ENCODE measurements at regions not wholly inside any gene's neighbourhood (a gene's known extent, or its start where the extent isn't known, plus 50 kb on each side); places are given as distances from the start of the nearest gene placed in this dataset.

- Mint-ChIP-seq H3K4me1 (no peaks in the 10 kb centered on the region), H3K4me3 (no peak overlapping the region), H3K36me3 (no peaks in the 10 kb centered on the region), H3K27ac (no peak overlapping the region), H3K27me3 (no peaks in the 10 kb centered on the region), H3K9me3 (ENCODE audit: low read depth) (peaks cover 4% of the 10 kb centered on the region)
- ATAC-seq, result no peak
- DNase-seq, result no peak
- CTCF ChIA-PET, result no interaction called here
Measured at GRCh38 chr5:8944005-8944404, 601.9 kb downstream of the SEMA5A start.

GRCh38 chr5:8945972-8946371 lies 599.9 kb downstream of the SEMA5A start:
- Mint-ChIP-seq H3K9me3 (ENCODE audit: low read depth) (peaks cover 8% of the 10 kb centered on the region), H3K4me1 (no peaks in the 10 kb centered on the region)
- CTCF ChIA-PET, result no interaction called here

DNA sequence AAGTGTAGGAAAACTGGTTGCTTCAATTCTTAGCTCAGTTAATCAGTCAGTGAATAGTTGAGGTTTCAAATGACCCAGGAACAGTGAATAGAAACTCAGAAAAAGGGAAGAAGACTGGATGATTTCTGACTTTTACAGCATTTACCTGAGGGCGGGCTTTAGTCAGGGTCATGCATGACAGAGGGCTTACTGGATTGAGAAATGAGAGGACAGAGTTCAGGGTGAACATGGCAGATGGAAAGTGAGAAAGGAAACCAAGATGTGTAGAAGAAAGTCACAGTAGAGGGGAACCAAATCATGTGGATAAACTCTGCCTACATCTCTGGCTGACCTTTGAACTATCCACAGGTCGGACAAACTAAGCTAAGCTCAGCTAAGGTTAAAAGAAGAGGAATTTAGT lies 596.0 kb downstream of the SEMA5A start:
- CTCF ChIA-PET, result no interaction called here
- DNase-seq (no peak), ATAC-seq (no peak)
- Mint-ChIP-seq H3K27me3 (no peaks in the 10 kb centered on the region), H3K36me3 (no peaks in the 10 kb centered on the region), H3K27ac (no peak overlapping the region), H3K4me3 (no peak overlapping the region), H3K4me1 (no peaks in the 10 kb centered on the region), H3K9me3 (ENCODE audit: low read depth) (peaks cover 16% of the 10 kb centered on the region)

More at GRCh38 chr5:8945972-8946371, 599.9 kb downstream of the SEMA5A start:
- Mint-ChIP-seq H3K36me3 (no peaks in the 10 kb centered on the region), H3K4me3 (no peak overlapping the region), H3K27me3 (no peaks in the 10 kb centered on the region), H3K27ac (no peak overlapping the region)
- no peak for DNase-seq
- no peak for ATAC-seq

DNA sequence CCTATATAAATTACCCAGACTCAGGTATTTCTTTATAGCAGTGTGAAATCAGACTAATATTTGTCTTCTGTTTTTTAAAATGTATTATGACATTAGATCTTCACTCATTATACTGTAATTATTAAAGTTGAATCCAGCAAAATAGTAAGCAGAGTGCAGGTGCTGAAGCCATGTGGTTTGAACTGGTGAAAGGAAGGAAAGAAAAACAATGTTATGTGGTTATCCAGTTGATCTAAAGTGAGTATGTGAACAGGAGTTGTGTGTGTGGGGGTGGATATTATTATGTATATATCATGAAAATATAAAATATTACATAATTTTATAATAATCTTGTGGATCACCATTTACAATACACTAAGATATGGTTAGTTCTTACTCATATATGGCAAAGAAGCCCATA lies 593.7 kb downstream of the SEMA5A start:
- CTCF ChIA-PET, result no interaction called here
- DNase-seq (no peak), ATAC-seq (no peak)
- H3K4me3 Mint-ChIP-seq, result no peak overlapping the region
- peaks cover 16% of the 10 kb centered on the region for H3K9me3 Mint-ChIP-seq (ENCODE audit: low read depth)
- no peaks in the 10 kb centered on the region for H3K4me1 Mint-ChIP-seq
- no peaks in the 10 kb centered on the region for H3K36me3 Mint-ChIP-seq
- H3K27ac Mint-ChIP-seq, result no peak overlapping the region
- H3K27me3 Mint-ChIP-seq, result no peaks in the 10 kb centered on the region

GRCh38 chr5:8953016-8953415 lies 592.9 kb downstream of the SEMA5A start:
- Mint-ChIP-seq H3K27me3 (no peaks in the 10 kb centered on the region), H3K4me3 (no peak overlapping the region), H3K36me3 (no peaks in the 10 kb centered on the region), H3K27ac (no peak overlapping the region), H3K9me3 (ENCODE audit: low read depth) (peaks cover 16% of the 10 kb centered on the region), H3K4me1 (no peaks in the 10 kb centered on the region)
- ATAC-seq (no peak), DNase-seq (no peak)
- CTCF ChIA-PET, result no interaction called here

GRCh38 chr5:8953911-8954438 lies 591.9 kb downstream of the SEMA5A start:
- no peaks in the 10 kb centered on the region for H3K36me3 Mint-ChIP-seq
- no peaks in the 10 kb centered on the region for H3K27me3 Mint-ChIP-seq
- H3K4me1 Mint-ChIP-seq, result no peaks in the 10 kb centered on the region
- ATAC-seq, result no peak
- no peak for DNase-seq
- H3K27ac Mint-ChIP-seq, result no peak overlapping the region
- CTCF ChIA-PET, result no interaction called here
- no peak overlapping the region for H3K4me3 Mint-ChIP-seq
- peaks cover 17% of the 10 kb centered on the region for H3K9me3 Mint-ChIP-seq (ENCODE audit: low read depth)

- DNase-seq, result no peak
- Mint-ChIP-seq H3K36me3 (no peaks in the 10 kb centered on the region), H3K27ac (no peak overlapping the region), H3K27me3 (no peaks in the 10 kb centered on the region), H3K4me3 (no peak overlapping the region), H3K4me1 (no peaks in the 10 kb centered on the region), H3K9me3 (ENCODE audit: low read depth) (peaks cover 13% of the 10 kb centered on the region)
- ATAC-seq, result no peak
- CTCF ChIA-PET, result no interaction called here
Measured at GRCh38 chr5:8954801-8955200, 591.1 kb downstream of the SEMA5A start.

DNA sequence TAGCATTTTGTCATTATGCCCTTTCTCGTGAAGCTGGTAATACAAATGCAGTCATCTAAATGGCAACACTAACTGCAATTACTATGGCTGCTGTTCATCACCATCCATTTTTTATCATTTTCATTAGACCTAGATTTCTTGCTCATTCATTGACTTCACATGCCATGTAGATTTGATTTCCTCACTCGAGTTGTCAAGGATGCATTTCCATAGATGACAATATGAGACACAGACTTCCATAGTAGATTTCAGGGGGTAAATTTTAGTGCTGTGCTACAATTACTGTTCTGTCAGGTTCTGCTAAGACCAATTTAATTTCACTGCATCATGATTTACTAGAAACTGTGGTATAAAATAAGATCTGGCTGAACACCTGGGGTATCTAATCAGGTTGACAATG lies 589.2 kb downstream of the SEMA5A start:
- Mint-ChIP-seq H3K4me1 (no peaks in the 10 kb centered on the region), H3K36me3 (no peaks in the 10 kb centered on the region), H3K27me3 (no peaks in the 10 kb centered on the region), H3K27ac (no peak overlapping the region), H3K4me3 (no peak overlapping the region), H3K9me3 (ENCODE audit: low read depth) (peaks cover 15% of the 10 kb centered on the region)
- DNase-seq, result no peak
- CTCF ChIA-PET, result no interaction called here
- ATAC-seq, result no peak

GRCh38 chr5:8958602-8959001 lies 587.3 kb downstream of the SEMA5A start:
- CTCF ChIA-PET, result no interaction called here
- Mint-ChIP-seq H3K4me3 (no peak overlapping the region), H3K36me3 (no peaks in the 10 kb centered on the region), H3K4me1 (no peaks in the 10 kb centered on the region), H3K27me3 (no peaks in the 10 kb centered on the region), H3K9me3 (ENCODE audit: low read depth) (peaks cover 9% of the 10 kb centered on the region), H3K27ac (no peak overlapping the region)
- DNase-seq, result no peak
- no peak for ATAC-seq

GRCh38 chr5:8961219-8961618 lies 584.7 kb downstream of the SEMA5A start:
- Mint-ChIP-seq H3K9me3 (ENCODE audit: low read depth) (peaks cover 13% of the 10 kb centered on the region), H3K36me3 (no peaks in the 10 kb centered on the region), H3K27me3 (no peaks in the 10 kb centered on the region), H3K4me1 (no peaks in the 10 kb centered on the region), H3K4me3 (no peak overlapping the region), H3K27ac (no peak overlapping the region)
- CTCF ChIA-PET, result no interaction called here
- no peak for ATAC-seq
- no peak for DNase-seq

- no peak overlapping the region for H3K4me3 Mint-ChIP-seq
- no peaks in the 10 kb centered on the region for H3K36me3 Mint-ChIP-seq
- DNase-seq, result no peak
- H3K4me1 Mint-ChIP-seq, result no peaks in the 10 kb centered on the region
- peaks cover 11% of the 10 kb centered on the region for H3K9me3 Mint-ChIP-seq (ENCODE audit: low read depth)
- CTCF ChIA-PET, result no interaction called here
- H3K27me3 Mint-ChIP-seq, result no peaks in the 10 kb centered on the region
- no peak overlapping the region for H3K27ac Mint-ChIP-seq
- ATAC-seq, result no peak
Measured at GRCh38 chr5:8961956-8962355, 583.9 kb downstream of the SEMA5A start.

DNA sequence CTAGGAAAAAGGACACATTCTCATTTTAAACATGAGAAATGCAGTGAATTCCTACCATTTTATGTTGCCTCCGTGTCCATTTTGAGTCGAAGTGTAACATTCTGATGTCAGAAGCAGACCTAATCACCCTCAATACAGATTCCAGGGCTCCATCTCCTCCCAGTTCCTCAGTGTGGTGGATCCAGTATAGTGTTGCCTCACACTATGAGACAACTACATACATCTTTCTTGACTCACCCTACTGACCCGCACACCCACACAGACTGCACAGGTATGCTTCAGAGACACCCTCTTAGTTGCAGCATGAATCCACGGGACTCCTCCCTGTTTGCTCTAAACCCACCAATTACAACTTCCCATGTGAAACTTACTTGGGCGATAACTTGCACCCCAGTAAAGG lies 564.9 kb downstream of the SEMA5A start:
- CTCF ChIA-PET, result no interaction called here
- Mint-ChIP-seq H3K27ac (no peak overlapping the region), H3K9me3 (ENCODE audit: low read depth) (peaks cover 7% of the 10 kb centered on the region), H3K4me1 (no peaks in the 10 kb centered on the region), H3K4me3 (no peak overlapping the region), H3K27me3 (no peaks in the 10 kb centered on the region), H3K36me3 (no peaks in the 10 kb centered on the region)
- no peak for DNase-seq
- no peak for ATAC-seq

DNA sequence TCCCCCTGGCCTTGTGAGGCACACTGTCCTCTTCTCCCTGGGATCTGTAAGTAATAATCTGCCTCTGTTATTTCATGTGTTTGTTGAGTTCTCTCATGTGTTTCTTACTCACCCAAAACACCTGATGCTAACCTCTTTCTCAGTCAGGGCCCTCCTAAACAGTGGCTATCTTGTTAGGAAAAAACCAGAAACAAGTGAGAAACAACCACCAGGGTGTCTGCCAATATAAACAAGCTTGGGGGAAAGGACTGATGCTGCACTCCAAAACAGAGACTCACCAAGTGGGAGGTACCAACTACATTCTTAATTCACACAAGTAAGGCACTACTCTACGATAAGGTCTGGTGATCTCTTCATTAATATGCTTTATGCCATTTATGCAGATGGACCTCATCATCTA lies 564.4 kb downstream of the SEMA5A start:
- no peaks in the 10 kb centered on the region for H3K27me3 Mint-ChIP-seq
- H3K4me1 Mint-ChIP-seq, result no peaks in the 10 kb centered on the region
- no peak for DNase-seq
- H3K27ac Mint-ChIP-seq, result no peak overlapping the region
- no peak for ATAC-seq
- CTCF ChIA-PET, result no interaction called here
- no peaks in the 10 kb centered on the region for H3K36me3 Mint-ChIP-seq
- H3K4me3 Mint-ChIP-seq, result no peak overlapping the region
- H3K9me3 Mint-ChIP-seq (ENCODE audit: low read depth), result peaks cover 7% of the 10 kb centered on the region

DNA sequence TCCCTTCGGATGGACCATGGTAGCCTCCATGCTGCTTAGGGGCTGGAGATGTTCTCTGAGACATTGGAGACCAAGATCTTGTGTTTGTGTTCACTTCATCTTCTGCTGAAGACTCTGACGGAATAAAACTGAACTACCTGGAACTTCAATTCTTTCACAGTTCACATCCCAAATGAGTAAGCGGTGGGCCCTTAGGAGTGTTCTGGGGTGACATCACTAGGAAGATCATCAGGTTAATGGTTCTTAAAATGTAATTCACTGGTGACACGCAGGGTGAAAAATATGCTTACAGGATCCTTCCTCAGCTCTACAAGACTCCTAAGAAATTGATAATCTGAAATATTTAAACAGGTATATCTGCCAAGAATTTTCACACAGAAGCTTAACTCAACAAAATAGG lies 561.5 kb downstream of the SEMA5A start:
- DNase-seq, result no peak
- no peaks in the 10 kb centered on the region for H3K36me3 Mint-ChIP-seq
- no peak overlapping the region for H3K4me3 Mint-ChIP-seq
- CTCF ChIA-PET, result no interaction called here
- H3K4me1 Mint-ChIP-seq, result no peaks in the 10 kb centered on the region
- no peaks in the 10 kb centered on the region for H3K27me3 Mint-ChIP-seq
- ATAC-seq, result no peak
- H3K9me3 Mint-ChIP-seq (ENCODE audit: low read depth), result peaks cover 9% of the 10 kb centered on the region
- H3K27ac Mint-ChIP-seq, result no peak overlapping the region

Data from activated CD8-positive, alpha-beta memory T cell treated with anti-CD3 and anti-CD28 coated beads, Interleukin-2, amount 10 ng/mL, durations not matched to agents 7 days and 5 days (primary cell).